CD4-positive, CD25-positive, alpha-beta regulatory T cell (primary cell): ENCODE measurements at regions not wholly inside any gene's neighbourhood (a gene's known extent, or its start where the extent isn't known, plus 50 kb on each side); places are given as distances from the start of the nearest gene placed in this dataset.

ENCODE experiments used
- ATAC-seq, 2 donors: fragments of 150-1000 bp; cut with Tn5 transposase; one replicate each; pipeline ENCODE4 v1.10.0; 2021; ENCODE audit warnings: low read depth in 2 of 2, moderate number of reproducible peaks in 2 of 2, moderate library complexity in 1 of 2
- DNase-seq, 3 donors: peaks; one replicate each; pipeline versions ENCODE4 v3.0.0 to v3.0.0-alpha.2; 2012 to 2022; ENCODE audit warnings: mixed read lengths in 1 of 3
- H3K27ac ChIP-seq: one replicate; pipeline ENCODE4 v1.7.0; 2013; ENCODE audit warnings: mild to moderate bottlenecking, low read length; ENCODE audit not compliant: insufficient read depth, poor library complexity, severe bottlenecking
- H3K27me3 ChIP-seq: one replicate; pipeline ENCODE4 v1.7.0; 2013; ENCODE audit warnings: low read length; ENCODE audit not compliant: control insufficient read depth, insufficient read depth
- H3K36me3 ChIP-seq: one replicate; pipeline ENCODE4 v1.7.0; 2013; ENCODE audit warnings: mild to moderate bottlenecking, low read length, moderate library complexity; ENCODE audit not compliant: control insufficient read depth, insufficient read depth
- H3K4me1 ChIP-seq: 2 replicates; pipeline ENCODE4 v1.7.0; 2013; ENCODE audit warnings: mild to moderate bottlenecking, low read length; ENCODE audit not compliant: insufficient read depth, control insufficient read depth, poor library complexity, severe bottlenecking
- H3K4me3 ChIP-seq: one replicate; pipeline ENCODE4 v1.7.0; 2013; ENCODE audit warnings: low read depth, mild to moderate bottlenecking, low read length, moderate library complexity
- H3K9me3 ChIP-seq, 2 experiments: 1 replicate in 1 of 2; 2 replicates in 1 of 2; pipeline ENCODE4 v1.7.0; 2013; ENCODE audit warnings: low read length in 2 of 2, mild to moderate bottlenecking in 1 of 2, moderate library complexity in 1 of 2; ENCODE audit not compliant: control insufficient read depth in 2 of 2
- H3K27ac Mint-ChIP-seq, 3 donors: one replicate each; pipeline ENCODE4 v1.8.0; 2020 to 2022; ENCODE audit warnings: mild to moderate bottlenecking in 3 of 3, mixed read lengths in 3 of 3, moderate library complexity in 2 of 3
- H3K27me3 Mint-ChIP-seq: one replicate; pipeline ENCODE4 v1.8.0; 2022; ENCODE audit warnings: mild to moderate bottlenecking, mixed read lengths
- H3K36me3 Mint-ChIP-seq: one replicate; pipeline ENCODE4 v1.8.0; 2020; ENCODE audit warnings: mixed read lengths
- H3K4me1 Mint-ChIP-seq, 4 donors: one replicate each; pipeline ENCODE4 v1.8.0; 2020 to 2022; ENCODE audit warnings: mixed read lengths in 4 of 4, mild to moderate bottlenecking in 1 of 4
- H3K4me3 Mint-ChIP-seq, 4 donors: one replicate each; pipeline ENCODE4 v1.8.0; 2020 to 2022; ENCODE audit warnings: mild to moderate bottlenecking in 4 of 4, mixed read lengths in 4 of 4, moderate library complexity in 3 of 4
- H3K9me3 Mint-ChIP-seq, 7 donors: one replicate each; pipeline ENCODE4 v1.8.0; 2020 to 2022; ENCODE audit warnings: mixed read lengths in 7 of 7, mild to moderate bottlenecking in 3 of 7, moderate library complexity in 2 of 7

GRCh38 chr17:65334406-65334805, 197.2 kb downstream of the RGS9 start:
- Mint-ChIP-seq H3K4me3 (no peak overlapping the region), H3K27ac (no peak overlapping the region), H3K9me3 (peaks cover 1 to 13% (median 5%) of the 10 kb centered on the region in 7 donors), H3K27me3 (peaks cover 20% of the 10 kb centered on the region), H3K36me3 (no peaks in the 10 kb centered on the region), H3K4me1 (no peaks in the 10 kb centered on the region)
- no peak for ATAC-seq
- DNase-seq, result no peak
- peaks cover 6% of the 10 kb centered on the region for H3K27me3 ChIP-seq
- no peak overlapping the region for H3K4me3 ChIP-seq
- peaks cover 0 to 8% of the 10 kb centered on the region in 2 experiments for H3K9me3 ChIP-seq
- no peaks in the 10 kb centered on the region for H3K36me3 ChIP-seq
- H3K27ac ChIP-seq, result no peak overlapping the region
- no peaks in the 10 kb centered on the region for H3K4me1 ChIP-seq

- no peak overlapping the region for H3K27ac Mint-ChIP-seq
- H3K27me3 Mint-ChIP-seq, result peaks cover 13% of the 10 kb centered on the region
- peaks cover 0 to 7% (median 2%) of the 10 kb centered on the region in 7 donors for H3K9me3 Mint-ChIP-seq
- no peaks in the 10 kb centered on the region for H3K4me1 Mint-ChIP-seq
- Histone ChIP-seq H3K4me1 (no peaks in the 10 kb centered on the region), H3K9me3 (no peaks in the 10 kb centered on the region), H3K4me3 (no peak overlapping the region), H3K36me3 (no peaks in the 10 kb centered on the region), H3K27ac (no peak overlapping the region), H3K27me3 (peaks cover 4% of the 10 kb centered on the region)
- DNase-seq (no peak), ATAC-seq (no peak)
- no peak overlapping the region for H3K4me3 Mint-ChIP-seq
- no peaks in the 10 kb centered on the region for H3K36me3 Mint-ChIP-seq
These were observed 195.6 kb downstream of the RGS9 start for GRCh38 chr17:65332779-65333178.

GRCh38 chr17:65332375-65332774, 195.2 kb downstream of the RGS9 start:
- DNase-seq, result no peak
- Histone ChIP-seq H3K9me3 (no peaks in the 10 kb centered on the region), H3K27ac (no peak overlapping the region), H3K4me3 (no peak overlapping the region), H3K36me3 (no peaks in the 10 kb centered on the region), H3K27me3 (peaks cover 4% of the 10 kb centered on the region), H3K4me1 (no peaks in the 10 kb centered on the region)
- no peaks in the 10 kb centered on the region for H3K36me3 Mint-ChIP-seq
- no peaks in the 10 kb centered on the region for H3K4me1 Mint-ChIP-seq
- H3K9me3 Mint-ChIP-seq, result peaks cover 0 to 3% (median under 1%) of the 10 kb centered on the region in 7 donors
- no peak for ATAC-seq
- no peak overlapping the region for H3K4me3 Mint-ChIP-seq
- H3K27me3 Mint-ChIP-seq, result peaks cover 9% of the 10 kb centered on the region
- no peak overlapping the region for H3K27ac Mint-ChIP-seq

GRCh38 chr17:65328567-65328966, 191.4 kb downstream of the RGS9 start:
- H3K36me3 ChIP-seq, result no peaks in the 10 kb centered on the region
- H3K4me3 ChIP-seq, result no peak overlapping the region
- no peak for ATAC-seq
- peaks cover 4% of the 10 kb centered on the region for H3K27me3 Mint-ChIP-seq
- DNase-seq, result no peak
- no peaks in the 10 kb centered on the region for H3K4me1 Mint-ChIP-seq
- no peaks in the 10 kb centered on the region for H3K36me3 Mint-ChIP-seq
- H3K27ac ChIP-seq, result no peak overlapping the region
- H3K9me3 ChIP-seq, result no peaks in the 10 kb centered on the region
- no peaks in the 10 kb centered on the region for H3K4me1 ChIP-seq
- no peak overlapping the region for H3K27ac Mint-ChIP-seq
- H3K9me3 Mint-ChIP-seq, result peaks cover 0 to 1% (median 0%) of the 10 kb centered on the region in 7 donors
- H3K27me3 ChIP-seq, result no peaks in the 10 kb centered on the region
- H3K4me3 Mint-ChIP-seq, result no peak overlapping the region

- Mint-ChIP-seq H3K27ac (no peak overlapping the region), H3K9me3 (peaks cover 0 to 1% (median 0%) of the 10 kb centered on the region in 7 donors)
These were observed 187.6 kb downstream of the RGS9 start for GRCh38 chr17:65324611-65325342.

GRCh38 chr17:65323049-65323448, 185.9 kb downstream of the RGS9 start:
- H3K27me3 Mint-ChIP-seq, result peaks cover 4% of the 10 kb centered on the region
- no peaks in the 10 kb centered on the region for H3K9me3 ChIP-seq
- no peak overlapping the region for H3K27ac ChIP-seq
- H3K9me3 Mint-ChIP-seq, result peaks cover 0 to 1% (median 0%) of the 10 kb centered on the region in 7 donors
- H3K4me3 Mint-ChIP-seq, result no peak overlapping the region
- no peaks in the 10 kb centered on the region for H3K4me1 ChIP-seq
- no peak for DNase-seq
- H3K36me3 Mint-ChIP-seq, result no peaks in the 10 kb centered on the region
- no peaks in the 10 kb centered on the region for H3K4me1 Mint-ChIP-seq
- no peaks in the 10 kb centered on the region for H3K27me3 ChIP-seq
- ATAC-seq, result no peak
- H3K36me3 ChIP-seq, result no peaks in the 10 kb centered on the region
- H3K4me3 ChIP-seq, result no peak overlapping the region
- no peak overlapping the region for H3K27ac Mint-ChIP-seq

More at GRCh38 chr17:65324611-65325342, 187.6 kb downstream of the RGS9 start:
- H3K27me3 ChIP-seq, result no peaks in the 10 kb centered on the region
- H3K4me1 Mint-ChIP-seq, result no peaks in the 10 kb centered on the region
- H3K27ac ChIP-seq, result no peak overlapping the region
- ATAC-seq (no peak), DNase-seq (no peak)
- H3K27me3 Mint-ChIP-seq, result peaks cover 4% of the 10 kb centered on the region
- no peaks in the 10 kb centered on the region for H3K36me3 ChIP-seq
- H3K4me1 ChIP-seq, result no peaks in the 10 kb centered on the region
- H3K9me3 ChIP-seq, result no peaks in the 10 kb centered on the region
- H3K4me3 Mint-ChIP-seq, result no peak overlapping the region
- H3K4me3 ChIP-seq, result no peak overlapping the region
- H3K36me3 Mint-ChIP-seq, result no peaks in the 10 kb centered on the region

GRCh38 chr17:65320820-65321219, 183.7 kb downstream of the RGS9 start:
- H3K27ac Mint-ChIP-seq, result no peak overlapping the region
- H3K4me1 Mint-ChIP-seq, result no peaks in the 10 kb centered on the region
- H3K27ac ChIP-seq, result no peak overlapping the region
- H3K9me3 ChIP-seq, result no peaks in the 10 kb centered on the region
- ATAC-seq, result no peak
- peaks cover 9% of the 10 kb centered on the region for H3K27me3 Mint-ChIP-seq
- H3K36me3 ChIP-seq, result no peaks in the 10 kb centered on the region
- no peak overlapping the region for H3K4me3 Mint-ChIP-seq
- peaks cover 9% of the 10 kb centered on the region for H3K27me3 ChIP-seq
- no peaks in the 10 kb centered on the region for H3K4me1 ChIP-seq
- no peak overlapping the region for H3K4me3 ChIP-seq
- H3K36me3 Mint-ChIP-seq, result no peaks in the 10 kb centered on the region
- H3K9me3 Mint-ChIP-seq, result peaks cover 0 to 1% (median 0%) of the 10 kb centered on the region in 7 donors
- DNase-seq, result no peak

- Histone ChIP-seq H3K4me3 (no peak overlapping the region), H3K27ac (no peak overlapping the region), H3K27me3 (peaks cover 28% of the 10 kb centered on the region), H3K4me1 (no peaks in the 10 kb centered on the region), H3K36me3 (no peaks in the 10 kb centered on the region), H3K9me3 (no peaks in the 10 kb centered on the region)
- ATAC-seq (no peak), DNase-seq (no peak)
- H3K9me3 Mint-ChIP-seq, result peaks cover 0 to 1% (median 0%) of the 10 kb centered on the region in 7 donors
- H3K4me1 Mint-ChIP-seq, result peaks cover 0 to 2% (median 1%) of the 10 kb centered on the region in 4 donors
- no peak overlapping the region for H3K27ac Mint-ChIP-seq
- H3K27me3 Mint-ChIP-seq, result peaks cover 49% of the 10 kb centered on the region
- no peaks in the 10 kb centered on the region for H3K36me3 Mint-ChIP-seq
- H3K4me3 Mint-ChIP-seq, result no peak overlapping the region
These were observed 177.0 kb downstream of the RGS9 start for GRCh38 chr17:65314212-65314611.
